Islet of Langerhans (tissue), 1 donor: ENCODE measurements at regions not wholly inside any gene's neighbourhood (a gene's known extent, or its start where the extent isn't known, plus 50 kb on each side); places are given as distances from the start of the nearest gene placed in this dataset.
"Not testable (repeated sequence)": the region's sequence is repeated elsewhere in the genome, so short reads cannot be mapped to it uniquely, and the experiment has no call there.

Experiments used
- FAIRE-seq: peaks from one replicate; lab custom pipeline; 2011; peaks lifted over from hg19 to GRCh38; lab: Jason Lieb, UNC

GRCh38 chr21:32823296-32823695 is 51.7 kb upstream of the PAXBP1 start:
- not testable (repeated sequence) for FAIRE-seq

- FAIRE-seq = no peak
Measured at GRCh38 chr21:32824950-32825349, 53.4 kb upstream of the PAXBP1 start.

GRCh38 chr21:32826329-32827167 is 55.0 kb upstream of the PAXBP1 start:
- peak; percentile 93 for FAIRE-seq

GRCh38 chr21:32828908-32829307 is 57.4 kb upstream of the PAXBP1 start:
- FAIRE-seq = no peak

- no peak for FAIRE-seq
Measured at GRCh38 chr21:32829504-32829903, 57.9 kb upstream of the PAXBP1 start.

GRCh38 chr21:32831779-32832178 is 60.2 kb upstream of the PAXBP1 start:
- not testable (repeated sequence) for FAIRE-seq

GRCh38 chr21:32834211-32834915 is 62.8 kb upstream of the PAXBP1 start:
- no peak for FAIRE-seq

GRCh38 chr21:32834916-32835235 is 63.3 kb upstream of the PAXBP1 start:
- no peak for FAIRE-seq

- FAIRE-seq = no peak
Measured at GRCh38 chr21:32842146-32842545, 70.6 kb upstream of the PAXBP1 start.

GRCh38 chr21:32843561-32843960 is 72.0 kb upstream of the PAXBP1 start:
- no peak for FAIRE-seq

- no peak for FAIRE-seq
Measured at GRCh38 chr21:32844076-32844475, 72.5 kb upstream of the PAXBP1 start.

- peak; percentile 97 for FAIRE-seq
Measured at GRCh38 chr21:32844653-32845436, 73.3 kb upstream of the PAXBP1 start.

GRCh38 chr21:32858628-32859027 is 87.1 kb upstream of the PAXBP1 start:
- FAIRE-seq = no peak

GRCh38 chr21:32860399-32860798 is 88.8 kb upstream of the PAXBP1 start:
- no peak for FAIRE-seq

- no peak for FAIRE-seq
Measured at GRCh38 chr21:32861866-32862265, 90.3 kb upstream of the PAXBP1 start.

- no peak for FAIRE-seq
Measured at GRCh38 chr21:32867597-32867996, 96.0 kb upstream of the PAXBP1 start.

GRCh38 chr21:32868631-32869454 is 97.3 kb upstream of the PAXBP1 start:
- FAIRE-seq = no peak

- FAIRE-seq = no peak
Measured at GRCh38 chr21:32869459-32869858, 97.9 kb upstream of the PAXBP1 start.

GRCh38 chr21:32876426-32876825 is 104.9 kb upstream of the PAXBP1 start:
- FAIRE-seq = no peak

GRCh38 chr21:32877888-32878287 is 106.3 kb upstream of the PAXBP1 start:
- not testable (repeated sequence) for FAIRE-seq

- no peak for FAIRE-seq
Measured at GRCh38 chr21:32878661-32879060, 107.1 kb upstream of the PAXBP1 start.

GRCh38 chr21:32881458-32881857 is 109.9 kb upstream of the PAXBP1 start:
- FAIRE-seq = no peak
